GM23338 (cell line): ENCODE measurements at regions not wholly inside any gene's neighbourhood (a gene's known extent, or its start where the extent isn't known, plus 50 kb on each side); places are given as distances from the start of the nearest gene placed in this dataset.

Source experiments
- ATAC-seq: fragments of 200-7000 bp; cut with Tn5 transposase; 3 replicates; pipeline ENCODE4 v1.9.1; 2020
- DNase-seq: peaks from one replicate; pipeline ENCODE4 v3.0.0-alpha.2; 2015; ENCODE audit warnings: low spot score
- H2AFZ ChIP-seq: fragments of 200-600 bp; sonication (generic); 2 replicates; pipeline ENCODE4 v1.8.0; 2016; ENCODE audit warnings: antibody characterized with exemption, mild to moderate bottlenecking, moderate library complexity
- H3F3A ChIP-seq: fragments of 200-600 bp; sonication (generic); replicated peaks from 2 replicates; pipeline ENCODE4 v1.8.0; 2017; ENCODE audit warnings: antibody characterized with exemption, mixed run types, low read depth
- H3K27ac ChIP-seq: fragments of 200-600 bp; sonication (generic); 2 replicates; pipeline ENCODE4 v1.6.1; 2016; ENCODE audit warnings: low read depth
- H3K27me3 ChIP-seq: fragments of 200-600 bp; sonication (generic); 2 replicates; pipeline ENCODE4 v1.8.0; 2016; ENCODE audit warnings: mild to moderate bottlenecking, mixed run types, moderate library complexity; ENCODE audit not compliant: insufficient read depth
- H3K36me3 ChIP-seq: fragments of 200-600 bp; sonication (generic); 2 replicates; pipeline ENCODE4 v1.8.0; 2016; ENCODE audit warnings: mild to moderate bottlenecking; ENCODE audit not compliant: insufficient read depth
- H3K4me1 ChIP-seq: fragments of 200-600 bp; sonication (generic); 2 replicates; pipeline ENCODE4 v1.8.0; 2016; ENCODE audit warnings: mild to moderate bottlenecking, moderate library complexity; ENCODE audit not compliant: insufficient read depth
- H3K4me2 ChIP-seq: fragments of 200-600 bp; sonication (generic); 2 replicates; pipeline ENCODE4 v1.7.1; 2017; ENCODE audit warnings: mixed run types
- H3K4me3 ChIP-seq: fragments of 200-600 bp; sonication (generic); 2 replicates; pipeline ENCODE4 v1.6.1; 2016; ENCODE audit warnings: mixed run types
- H3K79me2 ChIP-seq: fragments of 200-600 bp; sonication (generic); replicated peaks from 2 replicates; pipeline ENCODE4 v1.8.0; 2017; ENCODE audit warnings: mild to moderate bottlenecking; ENCODE audit not compliant: insufficient read depth
- H3K9me2 ChIP-seq: fragments of 200-600 bp; sonication (generic); 2 replicates; pipeline ENCODE4 v1.8.0; 2017; ENCODE audit not compliant: insufficient read depth
- H4K20me1 ChIP-seq: fragments of 200-600 bp; sonication (generic); replicated peaks from 2 replicates; pipeline ENCODE4 v1.8.0; 2017; ENCODE audit warnings: mild to moderate bottlenecking; ENCODE audit not compliant: insufficient read depth
- H3K27ac Mint-ChIP-seq: 2 replicates; pipeline ENCODE4 v1.8.0; 2020; ENCODE audit warnings: inconsistent platforms, mild to moderate bottlenecking, moderate library complexity, mixed read lengths
- H3K27me3 Mint-ChIP-seq: 3 replicates; pipeline ENCODE4 v1.8.0; 2022; ENCODE audit warnings: low read depth, mild to moderate bottlenecking, moderate library complexity, mixed read lengths, inconsistent platforms; ENCODE audit not compliant: insufficient read depth, poor library complexity
- H3K36me3 Mint-ChIP-seq: 3 replicates; pipeline ENCODE4 v1.8.0; 2021; ENCODE audit warnings: low read depth, mild to moderate bottlenecking, inconsistent platforms, moderate library complexity, mixed read lengths
- H3K4me1 Mint-ChIP-seq: 3 replicates; pipeline ENCODE4 v1.8.0; 2020; ENCODE audit warnings: mild to moderate bottlenecking, inconsistent platforms, mixed read lengths
- H3K4me3 Mint-ChIP-seq: 3 replicates; pipeline ENCODE4 v1.8.0; 2021; ENCODE audit warnings: moderate library complexity, mild to moderate bottlenecking, inconsistent platforms, mixed read lengths
- H3K9me3 Mint-ChIP-seq: 3 replicates; pipeline ENCODE4 v1.8.0; 2020; ENCODE audit warnings: moderate library complexity, mild to moderate bottlenecking, inconsistent platforms, mixed read lengths
- CREB1 ChIP-seq: fragments of 250-450 bp; sonication (Bioruptor Pico); IDR thresholded peaks from 2 replicates; pipeline ENCODE4 v1.5.0; 2020; ENCODE audit warnings: low read depth, mild to moderate bottlenecking, moderate library complexity
- CTCF ChIP-seq, 2 experiments: fragments of 200-600 bp in 1 of 2; sonication (generic) in 1 of 2; conservative IDR thresholded peaks; 2 replicates each; pipeline versions ENCODE4 v1.5.1 to v1.6.1; 2016 to 2017; ENCODE audit warnings: antibody characterized with exemption in 2 of 2, low read depth in 2 of 2, mild to moderate bottlenecking in 2 of 2, moderate library complexity in 1 of 2
- ETS1 ChIP-seq: IDR thresholded peaks from 2 replicates; pipeline ENCODE4 v1.6.1; 2016; ENCODE audit warnings: antibody characterized with exemption
- EZH2 ChIP-seq: fragments of 200-600 bp; sonication (generic); IDR thresholded peaks from one replicate; pipeline ENCODE4 v1.8.0; 2017; ENCODE audit warnings: antibody characterized with exemption, mild to moderate bottlenecking, low read depth; ENCODE audit not compliant: unreplicated experiment
- JUNB ChIP-seq: IDR thresholded peaks from one replicate; pipeline ENCODE4 v1.6.1; 2016; ENCODE audit warnings: antibody characterized with exemption; ENCODE audit not compliant: unreplicated experiment
- NANOG ChIP-seq: IDR thresholded peaks from 2 replicates; pipeline ENCODE4 v1.6.1; 2016; ENCODE audit warnings: antibody characterized with exemption, borderline replicate concordance
- POLR2AphosphoS5 ChIP-seq: IDR thresholded peaks from 2 replicates; pipeline ENCODE4 v1.6.1; 2016; ENCODE audit warnings: antibody characterized with exemption, low read depth
- REST ChIP-seq: IDR thresholded peaks from one replicate; pipeline ENCODE4 v1.6.1; 2018; ENCODE audit warnings: antibody characterized with exemption; ENCODE audit not compliant: unreplicated experiment
- STAT1 ChIP-seq: IDR thresholded peaks from one replicate; pipeline ENCODE4 v1.6.1; 2016; ENCODE audit warnings: antibody characterized with exemption; ENCODE audit not compliant: unreplicated experiment
- ZNF114 ChIP-seq: fragments of 250-450 bp; sonication (Bioruptor Pico); IDR thresholded peaks from 2 replicates; pipeline ENCODE4 v1.5.0; 2020; ENCODE audit warnings: mild to moderate bottlenecking, moderate library complexity
- ZNF331 ChIP-seq: fragments of 250-450 bp; sonication (Bioruptor Pico); IDR thresholded peaks from 2 replicates; pipeline ENCODE4 v1.5.0; 2020; ENCODE audit warnings: low read depth, mild to moderate bottlenecking, moderate library complexity
- ZNF462 ChIP-seq: fragments of 250-450 bp; sonication (Bioruptor Pico); IDR thresholded peaks from 2 replicates; pipeline ENCODE4 v1.5.0; 2020; ENCODE audit warnings: mild to moderate bottlenecking, moderate library complexity

DNA sequence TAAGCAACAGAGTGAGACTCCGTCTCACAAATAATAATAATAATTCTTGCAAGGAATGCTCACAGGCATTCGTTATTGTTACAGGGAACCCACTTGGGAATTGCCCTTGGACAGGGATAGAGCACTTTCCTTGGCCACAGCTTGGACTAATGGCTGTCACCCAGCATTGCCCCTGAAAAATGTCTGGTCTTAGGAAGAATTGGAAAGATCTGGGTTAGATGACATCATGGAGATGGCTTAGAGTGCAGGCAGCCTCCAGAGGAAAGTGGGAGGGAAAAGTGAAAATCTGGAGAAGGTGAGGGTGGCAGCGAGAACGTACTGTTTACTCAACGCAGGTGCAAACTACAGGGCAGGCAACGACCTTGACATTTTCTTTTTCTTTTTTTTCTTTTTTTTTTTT is 59.3 kb upstream of the MRTFB start:
- Mint-ChIP-seq H3K27me3 (peaks cover 2% of the 10 kb centered on the region), H3K4me3 (no peak overlapping the region), H3K27ac (peak overlapping the region; percentile 40), H3K36me3 (no peaks in the 10 kb centered on the region), H3K9me3 (no peaks in the 10 kb centered on the region), H3K4me1 (peaks cover 30% of the 10 kb centered on the region)
- Histone ChIP-seq H3K9me2 (no peaks in the 10 kb centered on the region), H3K27ac (no peak overlapping the region), H2AFZ (no peak overlapping the region), H3K4me1 (peaks cover 25% of the 10 kb centered on the region), H3K36me3 (no peaks in the 10 kb centered on the region), H4K20me1 (no peaks in the 10 kb centered on the region), H3K27me3 (no peaks in the 10 kb centered on the region), H3F3A (no peaks in the 10 kb centered on the region), H3K79me2 (no peaks in the 10 kb centered on the region), H3K4me2 (no peak overlapping the region), H3K4me3 (no peak overlapping the region)
- no peak for DNase-seq
- TF ChIP-seq EZH2 = no peak
- no peak for TF ChIP-seq STAT1
- TF ChIP-seq ZNF462 (CRISPR knock-in tag) = no peak
- TF ChIP-seq POLR2AphosphoS5 = no peak
- TF ChIP-seq ETS1 = no peak
- TF ChIP-seq REST = no peak
- no peak for TF ChIP-seq ZNF114 (CRISPR knock-in tag)
- no peak for TF ChIP-seq JUNB
- TF ChIP-seq CREB1 (CRISPR knock-in tag) = no peak
- no peak for TF ChIP-seq ZNF331 (CRISPR knock-in tag)
- no peak for TF ChIP-seq NANOG
- TF ChIP-seq CTCF (conservative IDR thresholded peaks at IDR 0.05; ENCODE audit: low read depth in 2 of 2) = no peak
- ATAC-seq = no peak
